ENCODE measurements at regions not wholly inside any gene's neighbourhood (a gene's known extent, or its start where the extent isn't known, plus 50 kb on each side); places are given as distances from the start of the nearest gene placed in this dataset.

- Histone ChIP-seq H2BK120ac (ENCODE audit: low read depth, low read length) (peak overlapping the region; percentile 99), H3K36me3 (ENCODE audit: control insufficient read depth, insufficient read depth, low read length) (no peaks in the 10 kb centered on the region), H2BK15ac (ENCODE audit: low read depth, low read length) (peak overlapping the region; percentile 80; the same call in 2 of the 3 replicates), H3K27me3 (ENCODE audit: control insufficient read depth, insufficient read depth, low read length) (no peaks in the 10 kb centered on the region), H3K23ac (ENCODE audit: low read depth, low read length) (peak overlapping the region; percentile 97), H3K9me1 (ENCODE audit: insufficient read depth, low read length) (peaks cover 26% of the 10 kb centered on the region), H4K5ac (ENCODE audit: low read depth, low read length) (peak overlapping the region; percentile 63), H3K4me1 (ENCODE audit: control insufficient read depth, insufficient read depth, low read length) (peaks cover 14% of the 10 kb centered on the region), H3K4me2 (ENCODE audit: low read depth, low read length) (peak overlapping the region; percentile 66), H4K20me1 (ENCODE audit: insufficient read depth, low read length) (no peaks in the 10 kb centered on the region), H2AK9ac (replicated peaks; ENCODE audit: low read depth, low read length, poor library complexity) (peak overlapping the region; percentile 13), H2AFZ (replicated peaks; ENCODE audit: low read length, poor library complexity) (peak overlapping the region; percentile 69), H3K56ac (ENCODE audit: extremely low read depth, insufficient read depth, low read length) (peak overlapping the region; percentile 68), H3K14ac (replicated peaks; ENCODE audit: low read depth, low read length) (peak overlapping the region; percentile 92), H3K18ac (ENCODE audit: low read depth, low read length) (peak overlapping the region; percentile 58; the same call in 1 of the 2 replicates), H3K79me1 (ENCODE audit: low read depth in 1 of 2, low read length in 2 of 2) (no peaks in the 10 kb centered on the region), H3K4me3 (ENCODE audit: insufficient read depth, low read depth, low read length) (no peak overlapping the region), H3K9ac (ENCODE audit: low read depth, low read length) (no peak overlapping the region), H4K91ac (ENCODE audit: insufficient read depth, low read depth, low read length) (peak overlapping the region; percentile 96), H2BK5ac (ENCODE audit: low read depth, low read length, poor library complexity, severe bottlenecking) (peak overlapping the region; percentile 93), H3K9me3 (ENCODE audit: control insufficient read depth, insufficient read depth, low read length) (0 out of 2 replicates have a peak, but pooled peaks cover 2% of the 10 kb centered on the region), H2BK20ac (ENCODE audit: low read depth, low read length) (peak overlapping the region; percentile 98), H3K27ac (ENCODE audit: insufficient read depth, low read length) (peak overlapping the region; percentile 73), H2AK5ac (ENCODE audit: low read depth, low read length) (peak overlapping the region; percentile 63; the same call in 1 of the 2 replicates), H3K4ac (ENCODE audit: low read depth, low read length) (peak overlapping the region; percentile 98), H4K8ac (ENCODE audit: low read depth in 2 of 2, low read length in 2 of 2) (peak overlapping the region; percentile 71 to 93; a peak in 3 of 4 replicates)
- peak; percentile 85 for DNase-seq
- in situ Hi-C loops (cut with MboI; ENCODE audit: low sequenced_read_pairs), result no loop called here
- BruUV-seq (replicated peaks), result no TSS peak
- TF ChIP-seq RFX5 (IDR thresholded peaks at IDR 0.05; ENCODE audit: low read depth, low read length), result no peak
- no peak for TF ChIP-seq CHD1 (IDR thresholded peaks at IDR 0.05; ENCODE audit: low read depth, low read length)
- TF ChIP-seq FOS (IDR thresholded peaks at IDR 0.05; ENCODE audit: low read depth, low read length), result peak; percentile 81
- ChIA-PET POLR2A (ENCODE audit: unreplicated experiment) (interaction anchor here (0.6 kb wide), 1 partner anchor 22 kb away, joined by 5 read pairs; no protein-coding TSS in a partner anchor), CTCF (interaction anchor here (0.8 to 3.9 kb wide), 5 partner anchors 17 to 94 kb away, joined by 3 to 16 read pairs (median 3); no protein-coding TSS in a partner anchor)
- intact Hi-C loops (cut with micrococcal nuclease), result no loop called here
- dilution Hi-C loops (cut with HindIII; ENCODE audit: low sequenced_read_pairs, unreplicated experiment), result no loop called here
- peak; percentile 68 for ATAC-seq (ENCODE audit: low read depth)
- 33% methylated on average over 1 of the region's 6 CpGs; no CpG with 5 or more reads in 1 of the 2 experiments for WGBS, 2 experiments (ENCODE audit: extremely low coverage in 2 of 2, insufficient read length in 1 of 2)
Measured at GRCh38 chr7:142440219-142440905, 182.5 kb upstream of the PRSS58 start.
